HUDEP-2 (cell line): ENCODE measurements at regions not wholly inside any gene's neighbourhood (a gene's known extent, or its start where the extent isn't known, plus 50 kb on each side); places are given as distances from the start of the nearest gene placed in this dataset.

Source experiments
- DNase-seq, 76 experiments: peaks; one replicate each; lab custom pipeline; 2025; ENCODE audit not compliant: unreplicated experiment in 76 of 76; lab: John Stamatoyannopoulos, UW

- no peak for DNase-seq
These were observed 230.8 kb downstream of the BCAS1 start for GRCh38 chr20:53839423-53840176.

GRCh38 chr20:53838311-53838868 lies 232.0 kb downstream of the BCAS1 start:
- DNase-seq = no peak

- no peak for DNase-seq
These were observed 233.1 kb downstream of the BCAS1 start for GRCh38 chr20:53837126-53837826.

- no peak for DNase-seq
These were observed 235.6 kb downstream of the BCAS1 start for GRCh38 chr20:53834749-53835148.

- DNase-seq = no peak
These were observed 236.3 kb downstream of the BCAS1 start for GRCh38 chr20:53834062-53834442.

GRCh38 chr20:53833333-53834061 lies 236.9 kb downstream of the BCAS1 start:
- no peak for DNase-seq

GRCh38 chr20:53832499-53832898 lies 237.9 kb downstream of the BCAS1 start:
- no peak for DNase-seq

GRCh38 chr20:53831812-53832211 lies 238.2 kb upstream of the ZNF217 start:
- DNase-seq = no peak

- no peak for DNase-seq
These were observed 237.6 kb upstream of the ZNF217 start for GRCh38 chr20:53831228-53831627.

- peak in 1 of 76 experiments; percentile 14 for DNase-seq
These were observed 236.3 kb upstream of the ZNF217 start for GRCh38 chr20:53829724-53830521.

GRCh38 chr20:53829255-53829723 lies 235.7 kb upstream of the ZNF217 start:
- DNase-seq = no peak

- DNase-seq = peak in 2 of 76 experiments; percentile 14 to 15
These were observed 235.1 kb upstream of the ZNF217 start for GRCh38 chr20:53828682-53829254.

- DNase-seq = peak in 24 of 76 experiments; percentile 3 to 63 (median 42)
These were observed 234.5 kb upstream of the ZNF217 start for GRCh38 chr20:53828088-53828681.

GRCh38 chr20:53827292-53828087 lies 233.9 kb upstream of the ZNF217 start:
- DNase-seq = no peak

GRCh38 chr20:53826597-53827291 lies 233.1 kb upstream of the ZNF217 start:
- no peak for DNase-seq

GRCh38 chr20:53826090-53826489 lies 232.5 kb upstream of the ZNF217 start:
- DNase-seq = no peak

GRCh38 chr20:53825282-53825681 lies 231.6 kb upstream of the ZNF217 start:
- DNase-seq = no peak

- no peak for DNase-seq
These were observed 231.1 kb upstream of the ZNF217 start for GRCh38 chr20:53824779-53825178.
